HS-27A (cell line): ENCODE measurements at regions not wholly inside any gene's neighbourhood (a gene's known extent, or its start where the extent isn't known, plus 50 kb on each side); places are given as distances from the start of the nearest gene placed in this dataset.

Experiments used
- DNase-seq: peaks from one replicate; pipeline ENCODE4 v3.0.0-alpha.2; 2012; ENCODE audit warnings: low read depth, missing footprints

DNA sequence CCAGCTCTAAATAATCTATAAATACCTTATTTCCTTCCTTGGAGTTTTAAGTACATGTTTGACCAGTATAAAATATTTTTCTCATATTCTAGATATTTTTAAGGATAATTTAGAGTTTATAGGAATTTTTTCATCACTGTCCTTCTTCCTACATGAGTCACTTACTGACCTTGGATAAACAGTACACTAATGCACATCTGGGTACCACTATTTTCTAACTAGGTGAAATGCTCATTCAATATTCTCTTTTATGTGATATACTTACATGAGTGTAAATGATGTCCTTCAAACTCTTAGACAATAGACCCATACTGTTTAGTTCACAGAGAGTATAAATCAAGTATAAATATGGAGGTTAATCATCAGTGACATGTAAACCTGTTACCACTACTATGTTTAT lies 1574.2 kb upstream of the ACVR2A start:
- no peak for DNase-seq

- no peak for DNase-seq
Measured at GRCh38 chr2:146267093-146267492, 1577.7 kb upstream of the ACVR2A start.

GRCh38 chr2:146265656-146266055 lies 1579.2 kb upstream of the ACVR2A start:
- no peak for DNase-seq

DNA sequence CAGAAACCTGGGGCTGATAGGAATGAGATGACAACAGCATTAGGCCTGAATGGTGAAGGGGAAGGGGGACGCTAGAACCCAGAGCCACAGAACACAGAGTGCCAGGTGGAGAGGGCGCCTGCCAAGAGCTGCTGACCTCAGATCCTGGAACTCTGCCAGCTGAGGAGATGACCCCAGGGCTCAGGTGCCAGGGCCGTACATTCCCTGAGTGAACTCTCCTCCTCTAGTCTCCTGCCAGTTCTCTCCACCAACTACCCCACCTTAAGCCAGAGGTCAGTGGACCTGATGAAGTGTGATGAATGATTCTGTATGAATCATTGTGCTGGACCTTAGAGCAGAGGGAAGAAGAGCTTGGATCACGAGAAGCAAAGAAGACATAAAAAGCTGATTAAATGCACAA lies 1582.2 kb upstream of the ACVR2A start:
- no peak for DNase-seq

DNA sequence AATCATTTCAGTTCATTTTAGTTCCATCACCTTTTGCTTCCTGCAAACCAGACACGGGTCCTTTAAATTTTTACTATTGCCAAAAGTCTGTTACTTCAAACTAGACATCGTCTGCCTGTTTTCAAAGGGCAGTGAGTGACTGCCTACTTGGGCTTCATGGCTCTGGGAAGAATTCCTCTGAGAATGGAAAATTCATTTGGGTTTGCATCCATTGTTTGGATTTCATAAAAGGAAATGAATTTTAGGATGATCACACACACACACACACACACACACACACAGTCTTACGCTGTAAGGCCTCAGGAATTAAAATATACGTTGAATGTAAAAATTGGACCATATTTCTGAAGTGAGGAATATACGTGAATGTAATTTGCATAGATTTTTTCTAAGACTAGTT lies 1584.3 kb upstream of the ACVR2A start:
- DNase-seq: no peak

GRCh38 chr2:146259816-146260215 lies 1585.0 kb upstream of the ACVR2A start:
- no peak for DNase-seq

DNA sequence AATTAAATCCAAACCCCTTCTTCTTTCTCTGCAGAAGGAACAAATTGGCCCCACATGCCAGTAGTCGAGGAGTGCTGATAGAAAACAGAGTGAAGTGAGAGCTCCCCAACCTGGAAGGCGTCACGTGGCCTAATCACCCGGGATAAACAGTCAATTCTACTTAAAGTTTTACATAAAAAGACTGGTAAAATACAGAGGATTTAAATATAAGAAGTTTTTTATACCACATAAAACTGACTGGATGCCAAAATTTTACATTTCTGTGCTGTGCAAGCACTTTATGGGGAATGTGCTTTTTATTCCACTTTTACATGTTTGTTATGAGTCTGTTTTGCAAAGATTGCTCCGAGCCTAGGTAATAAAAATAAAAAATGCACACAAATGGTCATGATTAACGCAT lies 1586.8 kb upstream of the ACVR2A start:
- no peak for DNase-seq

DNA sequence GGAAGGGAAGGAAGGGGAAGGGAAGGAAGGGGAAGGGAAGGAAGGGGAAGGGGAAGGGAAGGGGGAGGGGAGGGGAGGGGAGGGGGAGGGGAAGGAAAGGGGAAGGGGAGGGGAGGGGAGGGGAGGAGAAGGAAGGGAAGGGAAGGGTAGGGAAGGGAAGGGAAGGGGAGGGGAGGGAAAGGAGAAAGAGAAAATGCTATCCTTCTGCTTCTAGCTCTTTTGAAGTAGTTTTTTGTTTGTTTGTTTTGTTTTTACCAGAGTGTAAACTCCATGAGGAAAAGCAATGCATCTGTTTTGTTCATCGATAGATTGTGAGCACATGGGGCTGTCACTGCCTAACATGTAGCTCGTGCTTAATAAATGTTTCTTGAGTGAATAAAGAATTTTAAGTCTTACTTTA lies 1592.7 kb upstream of the ACVR2A start:
- no peak for DNase-seq

GRCh38 chr2:146251328-146251727 lies 1593.5 kb upstream of the ACVR2A start:
- DNase-seq: no peak

DNA sequence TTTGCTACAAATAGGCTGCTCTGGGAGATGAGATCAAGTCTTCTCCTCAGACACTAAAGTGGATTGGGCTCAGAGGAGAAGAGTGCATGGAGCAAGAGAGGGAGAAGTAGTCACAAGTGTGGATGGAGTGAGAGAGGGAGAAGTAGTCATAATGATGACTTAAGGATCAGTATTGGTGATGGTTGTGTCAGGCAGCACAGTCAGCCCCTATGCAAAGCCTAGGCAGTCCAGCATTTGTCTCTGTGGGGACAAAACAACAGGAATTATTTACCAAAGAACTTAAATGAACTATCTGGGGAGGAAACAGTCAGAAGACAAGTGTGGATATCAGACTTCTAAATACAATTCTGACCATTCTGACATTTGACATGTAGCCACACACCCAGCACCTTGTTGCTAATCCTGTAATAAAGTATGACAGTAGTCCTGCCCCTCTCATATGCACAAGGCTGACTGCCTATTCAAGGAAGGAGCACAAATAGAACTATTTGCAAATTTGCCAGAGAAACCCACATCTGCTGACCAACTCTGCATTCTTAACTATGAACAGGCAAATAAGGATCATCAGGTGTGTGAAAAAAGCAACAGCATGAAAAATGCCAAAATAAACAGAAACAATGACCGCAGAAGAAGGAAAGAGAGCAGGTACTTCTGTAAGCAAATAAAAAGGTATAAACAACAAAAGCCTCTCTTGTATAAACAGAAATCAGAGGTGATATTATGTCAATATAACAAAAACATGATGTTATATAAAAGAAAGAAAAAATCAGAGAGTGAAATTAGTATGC lies 1597.9 kb upstream of the ACVR2A start:
- no peak for DNase-seq

DNA sequence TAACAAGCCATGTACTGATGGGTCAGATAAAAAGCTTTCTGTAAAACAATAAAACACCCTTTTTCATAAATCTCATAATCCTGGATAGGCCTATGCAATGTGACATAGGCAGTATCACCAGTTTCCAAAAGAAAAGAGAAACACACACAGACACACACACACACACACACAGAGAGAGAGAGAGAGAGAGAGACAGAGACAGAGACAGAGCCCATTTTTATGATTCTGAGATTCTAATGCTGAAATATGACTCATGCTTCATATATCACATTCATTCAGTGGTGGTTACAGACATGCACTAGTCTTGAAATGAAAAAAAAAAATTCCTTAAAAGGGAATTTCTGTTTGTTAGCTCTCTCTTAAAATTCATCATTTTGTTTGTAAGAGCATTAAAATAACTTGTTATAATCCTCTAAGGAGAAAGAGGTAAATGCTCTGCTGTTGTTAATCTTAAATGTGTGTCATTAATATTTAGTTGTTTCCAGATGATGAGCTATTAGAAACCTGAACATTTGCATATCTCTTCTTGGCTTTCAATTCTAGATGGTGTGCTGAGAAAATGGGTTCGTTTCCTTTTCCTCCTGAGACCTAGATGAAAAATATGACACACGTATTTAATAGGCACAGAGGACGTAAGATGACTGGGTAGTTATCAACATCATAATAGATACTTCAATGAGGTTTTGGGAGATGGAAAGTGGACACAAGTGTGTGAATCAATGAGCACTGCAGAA lies 1598.7 kb upstream of the ACVR2A start:
- DNase-seq: no peak

GRCh38 chr2:146244830-146245229 lies 1600.0 kb upstream of the ACVR2A start:
- no peak for DNase-seq

DNA sequence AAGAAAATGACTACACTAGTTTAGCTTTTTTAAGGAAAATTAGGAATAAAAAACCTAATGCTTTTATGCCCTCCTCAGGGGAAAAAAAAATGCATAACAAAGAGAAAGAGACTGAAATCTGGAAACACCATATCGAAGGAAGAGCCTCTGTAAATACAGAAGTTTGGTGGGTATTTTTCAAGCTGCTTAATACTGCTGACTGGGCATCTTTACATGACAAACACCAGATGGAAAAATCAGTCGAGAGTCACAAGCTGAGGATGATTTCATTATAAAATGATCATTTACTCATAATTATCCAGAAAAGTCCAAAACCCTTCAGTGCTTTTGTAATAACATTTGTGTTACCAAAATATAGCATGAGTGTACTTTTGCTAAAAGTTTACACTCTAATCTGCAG lies 1600.7 kb upstream of the ACVR2A start:
- DNase-seq: no peak

- DNase-seq: no peak
Measured at GRCh38 chr2:146241023-146241422, 1603.8 kb upstream of the ACVR2A start.

- DNase-seq: peak; percentile 56
Measured at GRCh38 chr2:146240391-146240790, 1604.4 kb upstream of the ACVR2A start.

GRCh38 chr2:146239392-146240135 lies 1605.3 kb upstream of the ACVR2A start:
- DNase-seq: peak; percentile 75

GRCh38 chr2:146238254-146238966 lies 1606.4 kb upstream of the ACVR2A start:
- DNase-seq: no peak

- DNase-seq: no peak
Measured at GRCh38 chr2:146235158-146235557, 1609.7 kb upstream of the ACVR2A start.

DNA sequence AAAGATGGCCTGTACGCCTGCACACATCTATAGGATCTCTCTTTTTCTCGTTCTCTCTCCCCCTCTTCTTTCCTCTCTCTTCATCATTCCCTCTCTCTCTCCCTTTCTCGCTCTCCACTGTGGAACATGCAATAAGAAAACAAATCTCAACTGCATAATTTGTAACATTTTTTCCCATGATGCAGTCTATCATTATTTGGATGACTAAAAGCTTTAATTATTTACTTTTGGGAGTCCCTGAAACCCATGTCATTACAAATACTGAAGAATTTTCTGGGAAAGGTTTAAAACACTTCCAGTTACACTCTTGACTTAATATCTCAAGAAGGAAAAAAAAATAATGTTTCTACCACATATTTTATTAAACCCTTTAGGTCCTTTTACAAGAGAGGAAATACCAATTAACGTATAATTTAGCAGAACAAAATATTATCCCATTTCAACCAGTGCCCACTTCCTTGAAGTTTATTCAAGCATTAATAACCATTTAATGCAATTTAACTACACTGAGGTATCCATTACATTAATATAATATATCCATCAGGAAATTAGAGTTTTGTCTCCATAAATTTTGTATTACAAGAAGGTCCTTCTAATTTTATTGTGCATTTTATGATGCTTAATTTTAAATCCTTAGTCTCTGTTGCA lies 1615.2 kb upstream of the ACVR2A start:
- DNase-seq: no peak

DNA sequence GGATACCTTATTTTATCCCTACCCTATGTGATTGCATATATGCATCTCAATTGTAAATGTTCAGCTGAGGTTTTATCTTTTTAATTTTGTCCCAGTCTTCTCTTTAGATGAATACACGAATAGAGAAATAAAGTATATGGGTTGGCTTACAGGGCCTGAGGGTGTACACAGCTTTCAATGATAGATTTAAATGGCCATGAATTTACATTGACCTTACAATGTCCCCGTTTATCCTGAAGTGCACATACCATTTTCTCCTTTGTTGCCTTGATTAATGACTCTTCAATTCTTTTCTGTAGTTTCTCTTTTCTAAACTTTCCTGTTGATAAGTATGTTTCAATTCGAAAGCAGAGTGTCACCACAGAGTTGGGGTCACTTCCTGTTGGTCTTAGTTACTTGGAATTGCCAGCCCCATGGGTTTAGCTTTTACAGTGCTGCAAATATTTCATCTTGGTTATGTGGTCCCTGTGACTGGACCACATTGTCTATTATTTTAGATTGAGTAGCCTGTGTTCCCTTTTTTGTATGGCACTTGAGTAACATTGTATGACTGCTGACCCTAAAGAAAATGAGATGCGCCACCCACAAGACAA lies 1616.3 kb upstream of the ACVR2A start:
- DNase-seq: no peak

GRCh38 chr2:146228020-146228393 lies 1616.8 kb upstream of the ACVR2A start:
- no peak for DNase-seq
